T-cell (primary cell): ENCODE measurements at regions not wholly inside any gene's neighbourhood (a gene's known extent, or its start where the extent isn't known, plus 50 kb on each side); places are given as distances from the start of the nearest gene placed in this dataset.

ENCODE experiments used
- ATAC-seq, 4 experiments: fragments of 200-7000 bp in 3 of 4; fragments of 150-1000 bp in 1 of 4; cut with Tn5 transposase; replicated peaks in 1 of 4; 1 replicate in 3 of 4; 2 replicates in 1 of 4; pipeline ENCODE4 v1.10.0; 2021; ENCODE audit warnings: moderate library complexity in 3 of 4, mild to moderate bottlenecking in 2 of 4, moderate number of reproducible peaks in 1 of 4
- CTCF ChIA-PET, 2 donors: fragments of 300-600 bp; sonication (Branson Sonifier 250); formaldehyde crosslinking; loops; one replicate each; lab custom pipeline; 2022; ENCODE audit warnings: antibody characterized with exemption in 2 of 2; lab: Charles Lee
- POLR2A ChIA-PET, 2 donors: fragments of 300-600 bp; sonication (Branson Sonifier 250); formaldehyde crosslinking; loops; one replicate each; lab custom pipeline; 2022; ENCODE audit warnings: antibody characterized with exemption in 2 of 2; lab: Charles Lee
- DNase-seq, 35 experiments: peaks; one replicate each; pipeline versions ENCODE4 v3.0.0 to v3.0.0-alpha.2; 2013 to 2023
- H3K27ac ChIP-seq: one replicate; pipeline ENCODE4 v1.5.1; 2013; ENCODE audit warnings: low read length
- H3K27me3 ChIP-seq, 2 experiments: replicated peaks in 1 of 2; 1 replicate in 1 of 2; 2 replicates in 1 of 2; pipeline versions ENCODE4 v1.6.1 to v1.7.0; 2013; ENCODE audit warnings: low read length in 1 of 2, mixed read lengths in 1 of 2; ENCODE audit not compliant: control insufficient read depth in 2 of 2, insufficient read depth in 2 of 2; ENCODE audit errors: extremely low read depth in 1 of 2
- H3K36me3 ChIP-seq, 2 donors: 1 replicate in 1 of 2; 2 replicates in 1 of 2; pipeline versions ENCODE4 v1.6.1 to v1.7.0; 2013; ENCODE audit warnings: low read length in 1 of 2; ENCODE audit not compliant: control insufficient read depth in 2 of 2, insufficient read depth in 1 of 2; ENCODE audit errors: extremely low read depth in 1 of 2
- H3K4me1 ChIP-seq, 2 experiments: 1 replicate in 1 of 2; 2 replicates in 1 of 2; pipeline versions ENCODE4 v1.6.1 to v1.7.0; 2013; ENCODE audit warnings: low read length in 2 of 2, mixed read lengths in 1 of 2; ENCODE audit not compliant: insufficient read depth in 2 of 2, control insufficient read depth in 1 of 2; ENCODE audit errors: extremely low read depth in 1 of 2
- H3K4me3 ChIP-seq, 2 donors: 1 replicate in 1 of 2; 2 replicates in 1 of 2; pipeline versions ENCODE4 v1.5.1 to v1.7.0; 2013; ENCODE audit warnings: mild to moderate bottlenecking in 2 of 2, low read length in 1 of 2, moderate library complexity in 1 of 2; ENCODE audit not compliant: control insufficient read depth in 1 of 2; ENCODE audit errors: extremely low read depth in 1 of 2
- H3K9me3 ChIP-seq: 2 replicates; pipeline ENCODE4 v1.7.0; 2013
- H3K27ac Mint-ChIP-seq, 2 donors: one replicate each; pipeline ENCODE4 v1.8.0; 2020 to 2021; ENCODE audit warnings: mild to moderate bottlenecking in 2 of 2, mixed read lengths in 2 of 2
- H3K27me3 Mint-ChIP-seq, 2 donors: one replicate each; pipeline ENCODE4 v1.8.0; 2021 to 2022; ENCODE audit warnings: mixed read lengths in 2 of 2
- H3K36me3 Mint-ChIP-seq: one replicate; pipeline ENCODE4 v1.8.0; 2021; ENCODE audit warnings: mixed read lengths
- H3K4me1 Mint-ChIP-seq, 3 donors: one replicate each; pipeline ENCODE4 v1.8.0; 2020 to 2022; ENCODE audit warnings: mixed read lengths in 3 of 3, mild to moderate bottlenecking in 1 of 3
- H3K4me3 Mint-ChIP-seq, 3 donors: one replicate each; pipeline ENCODE4 v1.8.0; 2020 to 2022; ENCODE audit warnings: mild to moderate bottlenecking in 3 of 3, mixed read lengths in 3 of 3, moderate library complexity in 3 of 3
- H3K9me3 Mint-ChIP-seq, 3 donors: one replicate each; pipeline ENCODE4 v1.8.0; 2020 to 2022; ENCODE audit warnings: mixed read lengths in 3 of 3
- WGBS: methylation state at CpG from one replicate; pipeline ENCODE4 v1.1.5; 2013; ENCODE audit warnings: missing lambda C conversion rate; ENCODE audit not compliant: insufficient coverage; 5-methylcytosine and 5-hydroxymethylcytosine counted together

GRCh38 chr12:102344691-102345090 lies 135.7 kb downstream of the IGF1 start:
- ChIA-PET POLR2A (no interaction called here), CTCF (no interaction called here)
- no peaks in the 10 kb centered on the region for H3K36me3 Mint-ChIP-seq
- H3K27ac Mint-ChIP-seq, result no peak overlapping the region
- no peak overlapping the region for H3K4me3 Mint-ChIP-seq
- H3K27me3 Mint-ChIP-seq, result peaks cover 0 to 4% of the 10 kb centered on the region in 2 donors
- Histone ChIP-seq H3K36me3 (no peaks in the 10 kb centered on the region), H3K4me1 (no peaks in the 10 kb centered on the region), H3K9me3 (no peaks in the 10 kb centered on the region), H3K27me3 (no peaks in the 10 kb centered on the region), H3K4me3 (no peak overlapping the region), H3K27ac (no peak overlapping the region)
- no peaks in the 10 kb centered on the region for H3K4me1 Mint-ChIP-seq
- ATAC-seq, result no peak
- DNase-seq, result no peak
- H3K9me3 Mint-ChIP-seq, result no peaks in the 10 kb centered on the region

DNA sequence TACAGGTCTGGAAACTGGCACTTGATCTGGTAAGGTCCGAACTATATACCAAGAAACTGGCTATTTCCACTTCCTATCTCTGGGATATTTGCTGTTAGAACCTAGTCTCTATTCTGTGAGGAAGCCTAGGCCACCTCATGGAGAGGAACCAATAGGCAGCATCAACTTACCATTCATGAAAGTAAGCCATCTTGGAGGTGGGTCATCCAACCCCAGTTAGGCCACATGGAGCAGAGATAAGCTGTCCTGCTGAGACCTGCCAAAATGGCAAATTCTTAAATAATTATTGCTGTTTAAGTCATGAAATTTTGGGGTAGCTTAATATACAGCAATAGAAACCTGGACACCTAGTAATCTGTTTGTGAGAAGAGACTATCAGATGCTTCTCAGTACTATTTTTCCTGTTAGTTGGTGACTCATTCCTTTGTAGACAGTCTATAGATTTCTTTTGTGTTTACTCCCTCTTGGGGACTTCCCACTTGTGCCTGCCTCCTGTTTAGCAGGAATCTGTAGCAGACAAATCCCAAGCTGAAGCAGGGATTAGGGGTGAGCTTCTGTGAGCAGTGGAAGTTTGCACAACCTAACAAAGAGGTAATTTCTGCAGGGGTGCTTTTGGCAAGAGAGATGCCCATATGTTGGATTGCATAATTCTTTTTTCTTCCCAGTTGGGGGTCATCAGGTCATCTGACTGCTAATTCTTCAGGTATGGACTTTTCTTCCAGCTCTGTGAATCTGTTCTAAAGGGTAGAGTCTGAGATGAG lies 136.8 kb downstream of the IGF1 start:
- Mint-ChIP-seq H3K4me1 (no peaks in the 10 kb centered on the region), H3K27ac (no peak overlapping the region), H3K36me3 (no peaks in the 10 kb centered on the region), H3K9me3 (no peaks in the 10 kb centered on the region), H3K27me3 (peaks cover 0 to 4% of the 10 kb centered on the region in 2 donors), H3K4me3 (no peak overlapping the region)
- Histone ChIP-seq H3K27me3 (no peaks in the 10 kb centered on the region), H3K4me3 (no peak overlapping the region), H3K4me1 (no peaks in the 10 kb centered on the region), H3K36me3 (no peaks in the 10 kb centered on the region), H3K9me3 (no peaks in the 10 kb centered on the region), H3K27ac (no peak overlapping the region)
- no CpG with 5 or more reads among the region's 1 CpG for WGBS
- ChIA-PET CTCF (interaction anchor here in 1 of 2 donors (0.9 kb wide), 1 partner anchor 14 kb away, joined by 3 read pairs; no protein-coding TSS in a partner anchor), POLR2A (no interaction called here)
- DNase-seq (no peak), ATAC-seq (no peak)

DNA sequence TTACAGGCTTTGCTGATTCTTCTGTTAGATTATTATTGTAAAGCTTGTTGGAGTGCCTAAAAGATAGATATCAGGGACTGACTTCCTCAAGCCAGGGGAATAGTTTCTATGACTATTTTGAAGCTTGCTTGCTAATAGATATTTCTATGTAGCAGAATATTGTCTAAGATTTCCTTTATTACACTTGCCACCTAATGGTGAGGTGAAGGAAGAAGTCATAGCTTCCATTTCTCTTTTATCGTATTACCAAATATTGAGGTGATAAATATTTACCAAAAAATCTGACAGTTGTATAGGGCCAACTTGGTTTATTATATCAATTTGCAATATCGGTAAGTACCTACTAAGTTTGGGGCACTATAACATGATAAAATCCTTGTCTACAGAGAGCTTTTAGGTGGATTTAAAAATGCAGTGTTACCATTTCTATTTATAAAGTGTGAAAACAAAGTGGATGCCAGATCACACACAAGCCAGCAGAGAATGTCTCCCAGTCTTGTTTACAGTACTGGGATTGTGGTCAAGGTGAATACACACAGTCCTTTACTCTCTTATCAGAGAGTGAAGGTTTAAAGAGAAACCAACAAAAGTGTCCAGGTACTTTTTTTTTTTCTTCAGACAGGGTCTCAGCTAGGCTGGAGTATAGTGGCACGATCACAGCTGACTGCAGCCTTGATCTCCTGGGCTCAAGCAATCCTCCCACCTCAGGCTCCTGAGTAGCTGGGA lies 137.9 kb downstream of the IGF1 start:
- H3K9me3 ChIP-seq, result no peaks in the 10 kb centered on the region
- ChIA-PET POLR2A (no interaction called here), CTCF (interaction anchor here in 1 of 2 donors (0.9 kb wide), 1 partner anchor 13 kb away, joined by 3 read pairs; no protein-coding TSS in a partner anchor)
- H3K36me3 ChIP-seq, result no peaks in the 10 kb centered on the region
- ATAC-seq (no peak), DNase-seq (no peak)
- H3K4me1 ChIP-seq, result no peaks in the 10 kb centered on the region
- H3K27me3 Mint-ChIP-seq, result peaks cover 4% of the 10 kb centered on the region in 2 donors
- no CpG with 5 or more reads among the region's 3 CpGs for WGBS
- H3K4me3 Mint-ChIP-seq, result no peak overlapping the region
- H3K4me1 Mint-ChIP-seq, result no peaks in the 10 kb centered on the region
- no peak overlapping the region for H3K27ac ChIP-seq
- no peaks in the 10 kb centered on the region for H3K36me3 Mint-ChIP-seq
- no peak overlapping the region for H3K4me3 ChIP-seq
- H3K27ac Mint-ChIP-seq, result no peak overlapping the region
- peaks cover 0 to 4% (median 0%) of the 10 kb centered on the region in 3 donors for H3K9me3 Mint-ChIP-seq
- no peaks in the 10 kb centered on the region for H3K27me3 ChIP-seq

GRCh38 chr12:102334765-102335164 lies 137.1 kb upstream of the PMCH start:
- Histone ChIP-seq H3K36me3 (no peaks in the 10 kb centered on the region), H3K4me1 (no peaks in the 10 kb centered on the region), H3K4me3 (no peak overlapping the region), H3K9me3 (no peaks in the 10 kb centered on the region), H3K27me3 (no peaks in the 10 kb centered on the region), H3K27ac (no peak overlapping the region)
- Mint-ChIP-seq H3K9me3 (peaks cover 0 to 15% (median 10%) of the 10 kb centered on the region in 3 donors), H3K4me1 (no peaks in the 10 kb centered on the region), H3K36me3 (no peaks in the 10 kb centered on the region), H3K27me3 (peaks cover 4 to 8% of the 10 kb centered on the region in 2 donors), H3K27ac (no peak overlapping the region), H3K4me3 (no peak overlapping the region)
- DNase-seq (no peak), ATAC-seq (no peak)
- ChIA-PET POLR2A (interaction anchor here in 1 of 2 donors (0.7 kb wide), 1 partner anchor 884 kb away, joined by 3 read pairs; no protein-coding TSS in a partner anchor), CTCF (interaction anchor here in 1 of 2 donors (0.7 kb wide), 1 partner anchor 113 kb away, joined by 3 read pairs; no protein-coding TSS in a partner anchor)

GRCh38 chr12:102331419-102331818 lies 133.8 kb upstream of the PMCH start:
- Histone ChIP-seq H3K9me3 (no peaks in the 10 kb centered on the region), H3K27me3 (no peaks in the 10 kb centered on the region), H3K4me1 (no peaks in the 10 kb centered on the region), H3K4me3 (no peak overlapping the region), H3K36me3 (no peaks in the 10 kb centered on the region), H3K27ac (no peak overlapping the region)
- H3K36me3 Mint-ChIP-seq, result no peaks in the 10 kb centered on the region
- ChIA-PET POLR2A (no interaction called here), CTCF (no interaction called here)
- ATAC-seq, result no peak
- no peak overlapping the region for H3K4me3 Mint-ChIP-seq
- no peaks in the 10 kb centered on the region for H3K4me1 Mint-ChIP-seq
- no peak for DNase-seq
- H3K27ac Mint-ChIP-seq, result no peak overlapping the region
- H3K27me3 Mint-ChIP-seq, result peaks cover 5 to 7% of the 10 kb centered on the region in 2 donors
- WGBS, result 57% methylated on average over 1 of the region's 1 CpG
- H3K9me3 Mint-ChIP-seq, result peaks cover 0 to 11% (median 10%) of the 10 kb centered on the region in 3 donors

- DNase-seq (no peak), ATAC-seq (no peak)
- Mint-ChIP-seq H3K27me3 (peaks cover 5 to 14% of the 10 kb centered on the region in 2 donors), H3K36me3 (no peaks in the 10 kb centered on the region), H3K9me3 (peaks cover 0 to 9% (median 1%) of the 10 kb centered on the region in 3 donors), H3K27ac (no peak overlapping the region), H3K4me1 (no peaks in the 10 kb centered on the region), H3K4me3 (no peak overlapping the region)
- Histone ChIP-seq H3K4me1 (no peaks in the 10 kb centered on the region), H3K27me3 (no peaks in the 10 kb centered on the region), H3K36me3 (no peaks in the 10 kb centered on the region), H3K4me3 (no peak overlapping the region), H3K27ac (no peak overlapping the region), H3K9me3 (no peaks in the 10 kb centered on the region)
- POLR2A ChIA-PET, result no interaction called here
- CTCF ChIA-PET, result interaction anchor here in 1 of 2 donors (0.6 kb wide), 1 partner anchor 13 kb away, joined by 3 read pairs; no protein-coding TSS in a partner anchor
Observed at GRCh38 chr12:102329883-102330282, 132.2 kb upstream of the PMCH start.
